NCI-H82 treated with DMSO at 0.1 percent for 48 hours (cell line): ENCODE measurements at regions not wholly inside any gene's neighbourhood (a gene's known extent, or its start where the extent isn't known, plus 50 kb on each side); places are given as distances from the start of the nearest gene placed in this dataset.

Experiments used
- DNase-seq: peaks from one replicate; lab custom pipeline; 2025; ENCODE audit not compliant: unreplicated experiment; lab: John Stamatoyannopoulos, UW

GRCh38 chr5:164360589-164360988 is 855.2 kb downstream of the MAT2B start:
- no peak for DNase-seq

GRCh38 chr5:164361986-164362385 is 856.6 kb downstream of the MAT2B start:
- no peak for DNase-seq

- DNase-seq: no peak
These were observed 857.4 kb downstream of the MAT2B start for GRCh38 chr5:164362835-164363234.

DNA sequence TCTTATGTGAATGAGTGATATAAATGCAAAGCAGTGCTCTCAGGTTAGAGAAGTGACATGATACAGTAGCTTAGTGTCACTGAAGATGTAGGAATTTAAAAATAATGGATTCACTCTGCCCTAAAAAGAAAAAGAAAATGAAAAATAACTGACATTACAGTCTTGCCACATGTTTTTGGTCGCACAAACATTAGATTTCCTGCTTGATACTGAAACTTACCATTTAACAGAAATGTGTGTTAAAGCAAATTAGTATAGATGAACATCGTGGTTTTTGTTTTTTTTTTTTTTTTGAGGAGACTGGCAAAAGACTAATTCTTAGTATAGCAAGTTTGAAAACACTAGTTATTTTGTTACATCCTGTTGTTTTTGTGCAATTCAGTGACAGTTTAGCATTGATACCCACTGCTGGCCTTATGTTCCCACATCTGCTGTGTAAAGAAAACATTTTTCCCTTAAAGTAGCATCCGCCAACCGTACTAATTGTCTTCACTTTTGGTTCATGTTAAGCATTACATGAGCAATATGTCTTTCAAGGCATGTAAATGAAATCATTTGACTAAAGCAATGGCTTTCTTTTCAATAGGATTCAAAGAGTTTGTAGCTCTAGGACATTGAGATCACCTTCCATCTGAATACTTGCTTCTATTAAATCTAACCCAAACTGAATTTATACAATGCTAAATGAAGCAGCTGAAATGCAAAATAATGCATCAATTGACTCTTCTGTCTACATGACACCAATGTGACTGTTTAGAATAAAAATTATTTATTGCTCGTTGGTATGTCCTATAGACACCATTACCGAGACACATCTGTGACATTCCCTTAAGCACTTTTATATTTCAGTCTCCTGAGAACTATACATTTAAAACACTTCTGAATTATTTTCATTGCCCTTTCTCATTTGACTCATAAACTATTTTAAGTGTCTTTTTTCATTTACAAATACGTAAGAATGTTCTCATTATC is 859.1 kb downstream of the MAT2B start:
- DNase-seq: no peak

DNA sequence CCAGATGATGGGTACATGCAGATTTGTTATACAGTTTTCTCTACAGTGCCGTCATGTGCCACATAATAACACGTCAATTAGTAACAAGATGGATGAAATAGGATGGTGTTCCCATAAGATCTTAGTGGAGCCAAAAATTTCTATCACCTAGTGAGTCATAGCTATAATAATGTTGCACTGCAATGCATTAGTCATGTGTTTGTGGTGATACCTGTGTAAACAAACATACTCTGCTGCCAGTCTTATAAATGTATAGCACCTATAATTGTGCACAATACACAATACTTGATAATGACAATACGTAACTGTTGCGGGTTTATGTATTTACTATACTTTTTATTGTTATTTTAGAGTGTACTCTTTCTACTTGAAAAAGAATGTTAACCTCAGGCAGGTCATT is 865.4 kb downstream of the MAT2B start:
- no peak for DNase-seq

- no peak for DNase-seq
These were observed 867.5 kb downstream of the MAT2B start for GRCh38 chr5:164372892-164373291.

DNA sequence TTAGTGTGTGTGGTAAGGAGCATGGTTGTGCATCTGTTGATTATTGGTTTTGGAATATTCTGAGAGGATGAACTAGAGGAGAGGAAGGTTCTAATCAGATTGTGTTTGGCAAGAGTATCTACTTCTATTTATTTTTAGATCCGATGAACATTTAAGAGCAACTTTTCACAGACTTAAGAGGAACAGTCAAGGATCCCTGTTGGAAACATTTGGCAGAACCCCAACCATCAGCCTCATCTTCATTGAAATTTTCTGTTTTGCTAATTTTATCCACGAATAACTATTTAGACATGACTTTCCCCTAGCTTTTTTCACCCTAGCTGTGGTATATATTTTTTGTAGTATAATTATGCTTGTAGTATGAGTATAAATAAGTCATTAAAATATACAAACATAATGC is 868.5 kb downstream of the MAT2B start:
- DNase-seq: no peak

- no peak for DNase-seq
These were observed 869.6 kb downstream of the MAT2B start for GRCh38 chr5:164375051-164375450.

DNA sequence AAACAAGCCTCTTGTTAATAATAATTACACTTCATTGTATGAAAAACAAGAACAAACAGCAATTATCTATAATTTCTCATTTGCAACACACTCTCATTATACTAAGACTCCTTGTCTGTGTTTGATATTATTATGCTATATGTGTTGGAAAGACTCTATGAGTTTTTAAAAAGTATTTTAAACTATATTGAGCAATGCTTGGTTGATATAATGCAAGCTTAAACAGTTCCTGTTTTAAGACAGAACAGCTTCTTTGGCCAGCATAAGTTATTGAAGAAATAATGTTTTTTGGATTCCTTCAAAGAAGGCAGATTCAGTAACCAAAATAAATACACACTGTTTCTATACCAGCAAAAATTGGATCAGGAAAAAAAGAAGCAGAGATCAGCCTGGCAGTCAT is 871.4 kb downstream of the MAT2B start:
- no peak for DNase-seq

GRCh38 chr5:164377746-164378145 is 872.3 kb downstream of the MAT2B start:
- DNase-seq: no peak

DNA sequence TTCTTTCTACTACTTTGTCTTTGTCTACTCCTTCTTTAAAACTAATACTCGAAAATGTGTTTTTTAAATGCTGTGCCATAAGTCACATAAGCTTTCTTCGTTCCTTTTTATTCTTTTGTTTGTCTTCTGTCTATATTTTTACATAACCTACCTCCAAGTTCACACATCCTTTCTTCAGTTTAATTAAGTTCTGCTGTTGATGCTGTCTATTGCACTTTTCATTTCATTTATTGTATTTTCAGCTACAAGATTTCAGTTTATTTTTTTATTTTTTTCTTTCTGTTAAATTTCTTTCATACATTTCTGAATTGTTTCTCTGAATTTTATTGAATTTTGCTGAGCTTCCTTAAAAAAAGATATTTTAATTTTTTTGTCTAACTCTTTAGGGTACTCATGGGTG is 878.2 kb downstream of the MAT2B start:
- no peak for DNase-seq

DNA sequence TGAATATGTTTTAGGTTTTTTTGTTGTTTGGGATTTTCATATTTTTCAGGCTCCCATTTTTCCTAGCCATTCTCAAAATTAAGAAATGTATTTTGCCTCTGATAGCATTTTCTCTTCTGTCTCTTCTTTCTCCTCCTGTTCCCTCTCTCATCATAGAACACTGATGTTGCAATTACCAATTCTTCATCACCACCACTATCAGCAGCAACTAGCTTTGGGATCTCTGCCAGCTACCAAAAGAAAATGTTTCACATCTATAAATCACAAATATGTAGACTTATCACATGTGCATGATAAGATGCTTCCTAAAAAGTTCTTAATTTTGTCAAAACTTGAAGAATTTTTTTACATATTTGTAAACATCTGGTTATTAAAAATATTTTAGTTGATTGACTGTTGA is 887.1 kb downstream of the MAT2B start:
- no peak for DNase-seq

DNA sequence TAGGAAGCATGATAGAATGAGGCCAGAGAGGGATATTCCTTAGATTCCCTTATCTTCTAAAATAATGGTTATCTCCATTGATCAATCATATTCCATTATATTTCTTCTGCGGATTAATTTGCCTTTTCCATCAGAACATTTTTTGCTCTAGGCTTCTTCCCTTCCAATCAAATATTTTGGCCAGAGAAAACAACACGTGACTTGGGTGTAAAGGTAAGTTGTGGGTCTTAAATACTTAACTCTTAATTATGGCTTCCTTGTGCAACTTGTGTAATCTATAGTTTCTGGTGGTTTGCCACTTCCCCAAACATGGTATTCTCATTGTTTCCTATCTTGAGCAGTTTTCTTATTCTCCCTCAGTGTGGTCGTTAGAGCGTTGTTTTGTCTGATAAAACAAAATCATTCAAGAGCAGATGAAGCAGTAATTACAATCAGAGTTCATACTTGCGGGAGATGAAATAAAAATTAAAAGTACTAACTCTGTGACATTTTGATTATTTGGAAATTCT is 889.3 kb downstream of the MAT2B start:
- no peak for DNase-seq

DNA sequence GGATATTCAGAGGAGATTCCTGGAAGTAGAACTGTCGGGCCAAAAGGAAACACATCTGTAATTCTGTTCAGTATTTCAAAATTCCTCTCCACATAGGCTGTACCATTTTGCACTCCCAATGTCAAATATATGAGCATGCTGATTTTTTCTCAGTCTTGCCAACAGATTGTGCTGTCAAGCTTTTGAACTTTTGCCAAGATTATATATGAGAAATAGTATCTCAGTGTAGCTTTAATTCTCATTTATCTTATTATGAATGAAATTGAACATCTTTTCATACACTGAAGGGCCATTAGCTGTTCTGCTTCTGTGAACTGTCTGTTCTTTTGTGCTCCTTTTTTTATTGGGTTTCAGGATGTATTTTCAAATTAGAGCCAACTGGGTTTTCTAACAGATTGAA is 907.1 kb downstream of the MAT2B start:
- no peak for DNase-seq

- DNase-seq: no peak
These were observed 914.7 kb downstream of the MAT2B start for GRCh38 chr5:164420161-164420560.

- DNase-seq: no peak
These were observed 917.0 kb downstream of the MAT2B start for GRCh38 chr5:164422400-164422799.

DNA sequence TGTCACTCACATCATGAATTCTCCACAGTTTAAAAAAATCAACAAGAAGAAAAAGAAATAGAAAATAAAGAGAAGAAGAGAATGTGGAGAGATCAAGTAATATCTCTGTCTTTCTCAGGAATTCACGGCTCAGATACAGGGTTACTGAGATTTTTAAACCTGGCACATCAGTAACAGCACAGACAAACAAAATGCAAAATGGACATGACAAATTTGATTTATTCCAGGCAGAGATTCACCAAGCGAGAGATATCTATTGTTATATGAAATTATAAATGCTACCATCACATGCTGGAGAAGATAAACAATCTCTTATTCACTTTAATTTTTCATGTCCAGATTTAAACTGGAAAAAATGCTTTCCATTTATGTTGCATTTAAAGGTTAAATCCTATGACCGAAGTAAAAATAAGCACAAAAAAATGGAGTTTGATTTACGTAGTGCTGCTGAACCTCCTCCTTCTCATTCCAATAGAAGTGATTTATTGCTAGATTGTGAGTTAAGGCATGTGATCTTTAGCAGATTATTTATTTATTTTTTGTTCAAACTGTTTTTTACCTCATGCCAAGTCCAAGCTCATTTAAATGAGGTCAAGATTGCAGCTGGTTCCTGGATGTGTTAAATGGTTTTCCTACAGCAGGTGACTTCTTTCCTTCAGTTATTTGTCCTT is 926.4 kb downstream of the MAT2B start:
- no peak for DNase-seq

GRCh38 chr5:164433106-164433870 is 927.9 kb downstream of the MAT2B start:
- DNase-seq: no peak

DNA sequence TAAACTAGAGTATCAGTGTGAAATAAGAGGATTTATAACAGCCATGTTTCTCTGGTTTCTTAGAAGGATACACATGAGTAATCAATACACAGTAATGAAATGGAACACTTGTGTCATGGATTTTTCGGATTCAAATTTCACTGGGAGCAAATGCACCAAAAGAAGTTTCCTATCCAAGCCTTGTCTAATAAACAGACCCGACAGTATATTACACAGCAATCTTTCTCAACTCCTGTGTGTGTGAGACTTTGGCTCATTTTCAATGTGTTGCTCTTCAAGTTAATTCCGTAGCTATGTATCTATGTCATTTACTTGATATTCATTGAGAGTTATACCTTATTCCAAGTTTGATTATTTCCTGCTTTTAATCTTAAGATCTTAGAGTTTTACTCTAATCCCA is 930.2 kb downstream of the MAT2B start:
- DNase-seq: no peak

GRCh38 chr5:164439799-164440198 is 934.4 kb downstream of the MAT2B start:
- no peak for DNase-seq

DNA sequence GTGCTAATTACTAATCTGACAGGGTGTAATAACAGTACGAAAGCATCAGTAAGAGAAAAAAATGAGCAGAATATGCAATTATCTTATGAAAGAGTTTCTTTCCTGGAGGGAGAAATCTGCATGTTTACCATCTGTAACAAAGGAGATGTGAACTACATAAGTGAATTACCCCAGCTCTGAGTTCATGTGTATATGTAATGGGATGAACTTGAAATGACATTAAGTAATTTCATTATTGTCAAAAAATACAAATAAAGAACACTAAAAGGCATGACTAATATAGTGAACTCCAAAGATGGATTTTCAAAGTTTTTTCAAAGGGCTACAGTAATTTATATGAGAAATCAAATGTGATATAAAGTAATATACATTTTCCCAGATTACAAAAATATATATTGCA is 944.0 kb downstream of the MAT2B start:
- DNase-seq: no peak
